ENCODE measurements at regions not wholly inside any gene's neighbourhood (a gene's known extent, or its start where the extent isn't known, plus 50 kb on each side); places are given as distances from the start of the nearest gene placed in this dataset.

GRCh38 chr2:134119713-134120405 is 134.0 kb upstream of the MGAT5 start (continued):
- TF ChIP-seq, protein P1, sequence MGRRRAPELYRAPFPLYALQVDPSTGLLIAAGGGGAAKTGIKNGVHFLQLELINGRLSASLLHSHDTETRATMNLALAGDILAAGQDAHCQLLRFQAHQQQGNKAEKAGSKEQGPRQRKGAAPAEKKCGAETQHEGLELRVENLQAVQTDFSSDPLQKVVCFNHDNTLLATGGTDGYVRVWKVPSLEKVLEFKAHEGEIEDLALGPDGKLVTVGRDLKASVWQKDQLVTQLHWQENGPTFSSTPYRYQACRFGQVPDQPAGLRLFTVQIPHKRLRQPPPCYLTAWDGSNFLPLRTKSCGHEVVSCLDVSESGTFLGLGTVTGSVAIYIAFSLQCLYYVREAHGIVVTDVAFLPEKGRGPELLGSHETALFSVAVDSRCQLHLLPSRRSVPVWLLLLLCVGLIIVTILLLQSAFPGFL (CRISPR knock-in tag; IDR thresholded peaks at IDR 0.05), result 0 out of 2 replicates have a peak, but pooled peaks have one; percentile 59
- TF ChIP-seq HDAC2 (IDR thresholded peaks at IDR 0.05) (peak; percentile 43; the same call in 1 of the 2 replicates), KDM5B (IDR thresholded peaks at IDR 0.05; ENCODE audit: insufficient replicate concordance, low read depth, low read length) (peak; percentile 26), NCOA2 (IDR thresholded peaks at IDR 0.05; ENCODE audit: partially characterized antibody in 2 of 2) (peak in 1 of 2 experiments; percentile 98), MTA3 (IDR thresholded peaks at IDR 0.05; ENCODE audit: borderline replicate concordance) (peak; percentile 37; the same call in 1 of the 2 replicates), ATF1 (CRISPR knock-in tag; IDR thresholded peaks at IDR 0.05) (no peak), ATF1 (tag; IDR thresholded peaks at IDR 0.05) (peak; percentile 51), NEUROD1 (IDR thresholded peaks at IDR 0.05; ENCODE audit: borderline replicate concordance, low read depth, low read length, partially characterized antibody) (peak; percentile 51), CBX8 (IDR thresholded peaks at IDR 0.05; ENCODE audit: borderline replicate concordance, extremely low read depth, low read depth, low read length, poor library complexity, severe bottlenecking) (no peak), RBBP5 (IDR thresholded peaks at IDR 0.05; ENCODE audit: borderline replicate concordance, insufficient read depth, low read length, poor library complexity, severe bottlenecking) (peak; percentile 71), KDM2B (CRISPR knock-in tag; IDR thresholded peaks at IDR 0.05) (peak; percentile 74; the same call in 1 of the 2 replicates), YY1 (IDR thresholded peaks at IDR 0.05; ENCODE audit: borderline replicate concordance in 1 of 3, control insufficient read depth in 1 of 3, extremely low read depth in 1 of 3, insufficient read depth in 3 of 3, insufficient read length in 1 of 3, insufficient replicate concordance in 2 of 3, low read depth in 1 of 3, low read length in 2 of 3) (peak in 1 of 3 experiments; percentile 14), GATAD2B (IDR thresholded peaks at IDR 0.05; ENCODE audit: borderline replicate concordance) (0 out of 2 replicates have a peak, but pooled peaks have one; percentile 32), CTBP1 (IDR thresholded peaks at IDR 0.05; ENCODE audit: borderline replicate concordance) (peak; percentile 82), SPI1 (IDR thresholded peaks at IDR 0.05; ENCODE audit: borderline replicate concordance, low read depth, low read length) (peak; percentile 3; the same call in 1 of the 2 replicates), ZNF766 (CRISPR knock-in tag; conservative IDR thresholded peaks at IDR 0.05) (0 out of 2 replicates have a peak, but pooled peaks have one; percentile 48), CXXC5 (CRISPR knock-in tag; IDR thresholded peaks at IDR 0.05) (peak; percentile 86), FOSL1 (tag; conservative IDR thresholded peaks at IDR 0.05) (0 out of 2 replicates have a peak, but pooled peaks have one; percentile 16), SIN3B (IDR thresholded peaks at IDR 0.05; ENCODE audit: low read depth) (no peak), BRD4 (IDR thresholded peaks at IDR 0.05) (no peak), NBN (IDR thresholded peaks at IDR 0.05; ENCODE audit: low read depth) (0 out of 2 replicates have a peak, but pooled peaks have one; percentile 33), GATAD2A (IDR thresholded peaks at IDR 0.05) (no peak), SRSF7 (optimal IDR thresholded peaks at IDR 0.05; ENCODE audit: low read depth, low read length) (no peak)
- TF ChIP-seq, protein P2, sequence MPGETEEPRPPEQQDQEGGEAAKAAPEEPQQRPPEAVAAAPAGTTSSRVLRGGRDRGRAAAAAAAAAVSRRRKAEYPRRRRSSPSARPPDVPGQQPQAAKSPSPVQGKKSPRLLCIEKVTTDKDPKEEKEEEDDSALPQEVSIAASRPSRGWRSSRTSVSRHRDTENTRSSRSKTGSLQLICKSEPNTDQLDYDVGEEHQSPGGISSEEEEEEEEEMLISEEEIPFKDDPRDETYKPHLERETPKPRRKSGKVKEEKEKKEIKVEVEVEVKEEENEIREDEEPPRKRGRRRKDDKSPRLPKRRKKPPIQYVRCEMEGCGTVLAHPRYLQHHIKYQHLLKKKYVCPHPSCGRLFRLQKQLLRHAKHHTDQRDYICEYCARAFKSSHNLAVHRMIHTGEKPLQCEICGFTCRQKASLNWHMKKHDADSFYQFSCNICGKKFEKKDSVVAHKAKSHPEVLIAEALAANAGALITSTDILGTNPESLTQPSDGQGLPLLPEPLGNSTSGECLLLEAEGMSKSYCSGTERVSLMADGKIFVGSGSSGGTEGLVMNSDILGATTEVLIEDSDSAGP (CRISPR knock-in tag; IDR thresholded peaks at IDR 0.05), result no peak
- TF ChIP-seq, protein P3, sequence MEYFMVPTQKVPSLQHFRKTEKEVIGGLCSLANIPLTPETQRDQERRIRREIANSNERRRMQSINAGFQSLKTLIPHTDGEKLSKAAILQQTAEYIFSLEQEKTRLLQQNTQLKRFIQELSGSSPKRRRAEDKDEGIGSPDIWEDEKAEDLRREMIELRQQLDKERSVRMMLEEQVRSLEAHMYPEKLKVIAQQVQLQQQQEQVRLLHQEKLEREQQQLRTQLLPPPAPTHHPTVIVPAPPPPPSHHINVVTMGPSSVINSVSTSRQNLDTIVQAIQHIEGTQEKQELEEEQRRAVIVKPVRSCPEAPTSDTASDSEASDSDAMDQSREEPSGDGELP (CRISPR knock-in tag; IDR thresholded peaks at IDR 0.05; ENCODE audit: borderline replicate concordance), result peak; percentile 75; the same call in 1 of the 2 replicates
